ENCODE measurements at regions not wholly inside any gene's neighbourhood (a gene's known extent, or its start where the extent isn't known, plus 50 kb on each side); places are given as distances from the start of the nearest gene placed in this dataset.
A peak's percentile ranks its signal among the peaks of the same experiment; 100 is the strongest.
"Not testable (repeated sequence)": the region's sequence is repeated elsewhere in the genome, so short reads cannot be mapped to it uniquely, and the experiment has no call there.

DNA sequence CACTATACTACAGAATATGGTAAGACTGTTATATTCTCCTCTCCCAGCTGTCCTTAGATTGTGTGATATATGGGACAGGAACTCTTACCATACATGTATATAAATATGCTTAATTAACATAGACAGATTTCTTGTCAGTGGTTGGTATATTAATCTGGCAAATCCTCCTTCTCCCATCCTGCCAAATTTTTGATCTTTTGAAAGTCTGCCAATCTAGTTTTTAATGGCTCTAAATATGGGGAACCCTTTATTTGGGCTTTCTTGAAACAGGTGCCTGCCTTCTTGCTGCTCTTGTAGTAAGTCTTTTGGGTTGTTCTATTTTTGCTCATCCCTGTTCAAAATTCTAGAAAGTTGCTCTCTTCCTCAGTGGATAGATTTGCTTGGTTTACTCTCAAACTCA, 63.5 kb downstream of the SPATA31D1 start:
- DNase-seq: no peak

DNA sequence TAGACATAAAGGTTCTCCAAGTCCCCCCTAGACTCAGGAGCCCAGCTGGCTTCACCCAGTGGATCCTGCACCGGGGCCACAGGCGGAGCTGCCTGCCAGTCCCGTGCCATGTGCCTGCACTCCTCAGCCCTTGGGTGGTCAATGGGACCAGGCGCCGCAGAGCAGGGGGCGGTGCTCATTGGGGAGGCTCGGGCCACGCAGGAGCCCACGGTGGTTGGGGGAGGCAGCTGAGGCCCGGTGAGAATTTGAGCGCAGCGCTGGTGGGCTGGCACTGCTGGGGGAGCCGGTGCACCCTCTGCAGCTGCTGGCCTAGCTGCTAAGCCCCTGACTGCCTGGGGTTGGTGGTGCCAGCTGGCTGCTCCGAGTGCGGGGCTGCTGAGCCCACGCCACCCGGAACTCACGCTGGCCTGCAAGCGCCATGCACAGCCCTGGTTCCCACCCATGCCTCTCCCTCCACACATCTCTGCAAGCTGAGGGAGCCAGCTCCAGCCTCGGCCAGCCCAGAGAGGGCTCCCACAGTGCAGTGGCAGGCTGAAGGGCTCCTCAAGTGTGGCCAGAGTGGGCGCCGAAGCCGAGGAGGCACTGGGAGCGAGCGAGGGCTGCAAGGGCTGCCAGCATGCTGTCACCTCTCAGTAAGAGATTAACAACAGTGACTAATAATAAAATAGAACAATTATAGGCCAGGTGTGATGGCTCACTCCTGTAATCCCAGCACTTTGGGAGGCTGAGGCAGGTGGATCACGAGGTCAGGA, 65.9 kb downstream of the SPATA31D1 start:
- no peak for DNase-seq

DNA sequence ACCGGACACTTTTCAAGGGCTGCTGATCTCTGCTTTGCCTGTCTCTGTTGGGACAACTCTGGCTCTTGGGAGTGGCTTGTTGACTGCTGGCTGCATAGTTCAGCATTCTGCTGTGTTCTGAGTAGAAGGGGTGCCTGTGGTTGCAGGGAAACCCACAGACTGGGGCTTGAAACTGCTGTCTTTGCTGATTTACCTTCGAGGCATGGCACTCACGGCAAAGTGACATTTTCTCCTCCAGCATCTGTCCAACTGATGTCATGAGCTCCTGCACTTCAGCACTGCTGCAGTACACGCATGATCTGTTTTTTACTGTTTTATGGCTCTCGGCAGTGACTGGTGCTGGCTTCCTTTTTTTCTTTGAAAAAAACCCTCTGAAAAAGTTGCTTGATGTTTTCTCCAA, 69.2 kb downstream of the SPATA31D1 start:
- DNase-seq: no peak

DNA sequence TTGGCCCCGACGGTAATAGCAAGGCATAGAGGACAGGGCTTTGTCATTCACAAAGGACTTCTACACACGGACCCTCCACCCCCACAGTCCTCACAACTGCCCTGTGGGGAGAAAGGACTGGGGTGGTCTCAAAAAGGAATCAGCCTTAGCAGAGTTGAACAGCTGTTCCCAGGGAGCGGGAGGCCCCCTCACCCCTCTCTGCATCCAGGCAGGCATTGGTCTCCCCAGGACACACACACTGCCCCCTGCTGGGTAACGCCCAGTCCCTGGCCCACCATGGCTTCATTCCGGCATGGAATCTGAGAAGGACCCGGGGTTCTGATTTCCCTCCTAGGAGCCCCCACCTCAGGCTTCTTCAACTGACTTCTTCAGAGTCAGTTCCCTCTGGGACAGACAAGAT, 73.2 kb downstream of the SPATA31D1 start:
- not testable (repeated sequence) for DNase-seq

DNA sequence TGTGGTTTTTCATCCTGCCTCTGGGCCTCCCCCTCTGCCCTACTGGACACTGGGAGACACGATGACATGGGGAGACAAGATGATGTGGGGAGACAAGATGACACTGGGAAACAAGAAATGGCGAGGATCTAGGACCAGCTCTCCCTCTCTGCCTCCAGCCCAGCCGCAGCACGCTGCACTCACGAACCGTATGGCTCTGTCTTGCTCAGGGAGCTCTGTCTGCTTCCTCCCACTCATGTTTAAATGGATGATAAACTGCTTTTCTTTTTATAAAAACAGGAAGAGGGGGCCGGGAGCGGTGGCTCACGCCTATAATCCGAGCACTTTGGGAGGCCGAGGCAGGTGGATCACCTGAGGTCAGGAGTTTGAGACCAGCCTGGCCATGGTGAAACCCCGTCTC, 73.7 kb downstream of the SPATA31D1 start:
- DNase-seq: no peak

DNA sequence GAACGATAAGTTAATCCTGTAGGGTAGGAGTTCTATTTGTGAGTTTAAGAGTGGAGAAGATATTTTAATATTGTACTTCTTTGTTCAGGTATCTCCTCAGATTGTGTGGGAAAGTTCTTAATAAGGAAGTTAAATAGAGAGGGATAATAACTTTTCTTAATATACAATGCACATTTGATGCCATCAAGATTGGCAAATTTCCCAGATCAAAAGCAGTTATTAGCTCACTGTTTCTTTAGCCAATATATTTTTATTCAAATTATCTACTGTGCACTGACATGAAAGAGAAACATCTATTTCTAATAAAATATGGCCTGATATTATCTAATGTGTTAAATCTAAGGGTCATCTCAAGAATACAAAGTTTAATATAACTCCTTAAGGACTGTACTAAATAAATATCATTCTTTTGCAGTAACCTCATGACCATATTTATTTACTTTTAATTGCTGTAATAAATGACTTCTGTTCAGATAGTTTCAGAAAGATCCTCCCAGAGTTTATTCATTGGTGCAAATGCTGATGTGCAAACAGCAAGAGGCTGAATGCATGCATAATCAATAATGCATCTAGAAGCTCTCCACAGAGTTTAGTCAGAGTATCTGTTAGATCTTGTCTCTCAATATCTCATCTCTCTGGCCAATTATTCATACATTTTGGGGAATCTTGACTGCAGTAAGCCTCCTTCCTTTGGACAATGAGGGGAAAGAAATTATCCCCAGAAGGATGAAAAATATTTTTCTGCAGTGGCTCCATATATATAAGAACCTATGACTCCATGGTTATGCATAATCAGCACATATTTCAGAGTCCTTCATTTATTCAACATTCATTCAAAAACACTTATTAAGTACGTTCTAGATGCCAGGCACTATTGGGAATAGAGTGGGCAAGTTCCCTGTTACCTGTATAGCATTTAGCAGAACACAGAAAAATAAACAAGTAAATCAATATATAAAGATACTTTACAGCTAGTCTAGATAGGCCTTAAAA, 85.3 kb downstream of the SPATA31D1 start:
- no peak for DNase-seq

DNA sequence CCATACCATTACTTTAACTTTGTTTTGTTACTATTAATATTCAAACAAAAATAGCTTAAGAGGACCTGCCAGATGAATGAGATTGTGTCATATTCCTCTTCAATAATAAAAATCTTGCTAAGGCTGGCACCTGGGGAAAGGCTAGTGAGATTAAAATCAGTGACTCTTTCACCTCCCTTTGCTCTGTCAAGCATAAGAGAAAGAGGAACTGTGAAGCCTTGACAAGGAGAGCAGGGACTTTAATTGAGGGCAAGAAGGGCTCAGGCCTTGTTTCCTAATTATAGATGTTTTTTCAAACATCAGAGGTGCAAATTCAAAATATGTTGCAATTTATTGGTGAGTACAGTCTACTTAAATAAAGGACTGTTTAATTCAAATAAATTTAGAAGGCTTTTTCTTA, 91.7 kb downstream of the SPATA31D1 start:
- DNase-seq: no peak

DNA sequence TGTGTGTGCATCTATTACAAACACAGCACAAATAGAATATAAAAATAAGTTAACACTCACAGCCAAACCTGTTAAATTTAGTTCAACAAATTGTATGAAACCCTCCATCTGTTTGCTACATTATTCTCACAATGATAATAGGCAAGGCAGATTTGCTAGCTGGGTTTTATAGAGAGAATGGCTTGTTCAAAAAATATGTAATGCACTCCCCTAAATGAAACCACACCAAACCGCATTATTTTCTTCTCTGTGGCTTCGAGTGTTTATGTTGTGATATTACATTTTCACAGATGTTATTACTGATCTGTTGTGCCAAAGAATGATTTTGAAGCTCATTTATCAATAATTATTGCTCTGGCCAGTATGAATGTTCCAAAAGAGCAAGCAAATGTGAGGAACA, 92.9 kb downstream of the SPATA31D1 start:
- DNase-seq: no peak

DNA sequence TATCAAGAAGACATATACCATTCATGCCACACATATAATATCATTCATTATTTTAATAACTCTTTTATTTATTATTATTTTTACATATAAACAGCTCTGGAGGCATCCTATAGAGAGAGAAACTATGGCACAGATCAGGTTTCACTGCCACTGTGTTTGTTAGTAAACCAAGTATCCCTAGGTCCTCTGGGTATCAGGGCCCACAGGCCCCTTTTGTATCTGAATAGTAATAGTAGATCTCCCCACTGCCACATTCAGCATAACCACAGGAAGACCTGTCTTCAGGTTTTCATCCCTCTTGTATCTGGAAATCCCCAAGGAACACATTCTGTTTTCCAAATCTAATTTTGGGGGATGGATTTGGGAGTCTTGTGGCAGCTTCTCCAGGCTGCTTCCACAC, 94.0 kb downstream of the SPATA31D1 start:
- DNase-seq: no peak

DNA sequence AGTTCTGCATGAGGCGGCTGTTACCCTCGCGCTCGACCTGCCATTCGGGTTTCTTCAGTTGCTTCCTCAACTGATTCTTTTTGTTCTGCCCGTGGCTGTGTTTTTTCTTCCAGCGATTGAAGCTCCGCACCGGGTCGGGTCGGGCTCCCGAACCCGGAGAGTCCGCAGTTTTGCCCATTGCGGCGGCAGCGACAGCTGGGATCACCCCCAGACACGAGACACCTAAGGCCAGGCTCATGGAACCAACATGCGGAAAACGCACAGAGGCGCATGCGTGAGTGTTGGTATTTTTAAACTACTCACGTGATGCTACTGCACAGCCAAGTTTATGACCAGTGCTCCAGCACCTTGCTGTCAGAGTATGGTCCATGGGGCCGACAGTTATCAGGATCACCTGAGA, 100.0 kb downstream of the SPATA31D1 start:
- DNase-seq: no peak

DNA sequence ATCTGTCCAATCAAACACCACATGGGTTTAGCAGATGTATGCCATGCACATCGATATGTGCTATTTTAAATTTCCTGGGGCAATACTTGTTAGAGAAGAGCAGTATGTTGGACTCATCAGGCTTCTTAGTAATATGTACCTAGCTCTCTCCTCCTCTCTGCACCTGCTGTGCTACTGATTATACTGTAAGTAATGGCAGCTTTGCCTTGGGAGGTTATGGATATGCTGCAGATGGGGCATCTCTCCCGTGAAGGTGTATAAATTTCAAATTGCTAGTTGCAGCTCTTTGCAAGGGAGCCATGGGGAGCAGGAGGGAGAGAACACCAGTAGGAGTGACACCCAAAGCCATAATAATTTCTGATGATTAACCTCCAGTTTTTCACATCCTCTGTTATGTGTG, 101.5 kb downstream of the SPATA31D1 start:
- no peak for DNase-seq

DNA sequence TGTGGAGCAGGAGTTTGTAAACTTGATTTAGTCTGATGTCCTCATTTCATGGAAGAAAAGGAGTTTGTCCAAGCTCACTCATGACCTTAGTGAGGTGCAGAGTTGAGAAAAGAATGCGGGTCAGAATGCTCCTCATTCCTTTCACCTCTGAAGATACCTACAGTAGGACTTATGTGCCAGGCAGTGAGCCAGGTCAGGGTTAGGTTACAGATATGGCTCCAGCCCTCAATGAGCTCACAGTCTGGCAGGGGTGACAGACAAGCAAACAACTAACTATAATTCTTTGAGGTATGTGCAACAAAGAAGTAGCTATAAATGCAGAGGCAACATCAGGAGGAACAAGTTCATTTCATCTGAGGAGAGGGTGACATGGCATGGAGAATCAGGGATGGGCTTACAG, 102.5 kb downstream of the SPATA31D1 start:
- DNase-seq: no peak

DNA sequence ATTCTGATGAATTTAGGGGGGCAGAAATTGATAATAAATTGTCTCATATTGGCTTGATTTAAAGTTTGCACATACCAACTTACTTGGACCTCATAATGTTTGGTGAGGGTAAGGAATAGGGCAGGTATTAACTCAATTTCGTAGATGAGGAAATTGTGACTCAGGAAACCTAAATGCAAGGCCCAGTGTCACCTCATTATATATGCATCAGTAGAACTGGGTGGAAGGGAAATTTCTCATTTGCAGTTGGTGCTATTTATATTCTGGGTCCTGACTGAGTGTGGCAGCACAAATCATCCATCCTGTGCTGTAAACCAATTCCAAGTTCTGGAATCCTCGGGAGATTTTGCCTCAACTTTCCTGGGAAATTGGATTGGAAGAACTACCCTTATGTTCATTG, 103.0 kb downstream of the SPATA31D1 start:
- DNase-seq: no peak

DNA sequence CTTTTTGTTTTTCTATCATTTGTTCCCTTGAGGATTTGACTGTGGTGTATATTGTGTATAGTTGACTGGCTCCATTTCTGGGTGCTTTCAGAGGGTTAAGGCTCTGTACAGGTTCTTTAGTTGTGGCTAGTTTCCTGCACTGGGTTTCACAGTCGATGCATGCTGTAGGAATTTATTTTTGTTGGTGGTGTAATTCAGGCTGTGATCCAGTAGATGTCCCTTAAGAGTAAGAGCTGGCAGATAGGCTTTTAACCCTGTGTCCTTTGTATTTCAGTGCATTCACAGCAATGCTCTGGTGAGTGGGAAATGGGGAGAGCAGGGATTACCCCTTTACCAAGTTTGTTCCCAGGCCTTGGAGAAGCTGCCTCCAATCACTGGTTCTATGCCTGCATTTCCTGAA, 112.9 kb downstream of the SPATA31D1 start:
- peak; percentile 9 for DNase-seq

DNA sequence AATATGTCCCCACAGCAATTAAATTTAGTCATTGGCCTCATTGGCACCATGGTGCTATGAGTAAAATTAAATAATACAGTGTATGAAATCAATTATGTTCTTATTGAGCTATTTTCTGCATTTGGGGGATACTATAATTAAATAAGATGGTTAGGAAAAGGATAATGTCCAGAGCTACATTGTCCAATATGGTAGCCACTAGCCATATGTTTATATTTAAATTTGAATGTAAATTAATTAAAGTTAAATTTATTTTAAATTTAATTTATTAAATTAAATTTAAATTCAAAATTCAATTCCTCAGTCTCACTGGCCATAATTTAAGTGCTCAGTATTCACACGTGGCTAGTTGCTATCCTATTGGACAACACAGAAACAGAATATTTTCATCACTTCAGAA, 115.7 kb downstream of the SPATA31D1 start:
- no peak for DNase-seq

DNA sequence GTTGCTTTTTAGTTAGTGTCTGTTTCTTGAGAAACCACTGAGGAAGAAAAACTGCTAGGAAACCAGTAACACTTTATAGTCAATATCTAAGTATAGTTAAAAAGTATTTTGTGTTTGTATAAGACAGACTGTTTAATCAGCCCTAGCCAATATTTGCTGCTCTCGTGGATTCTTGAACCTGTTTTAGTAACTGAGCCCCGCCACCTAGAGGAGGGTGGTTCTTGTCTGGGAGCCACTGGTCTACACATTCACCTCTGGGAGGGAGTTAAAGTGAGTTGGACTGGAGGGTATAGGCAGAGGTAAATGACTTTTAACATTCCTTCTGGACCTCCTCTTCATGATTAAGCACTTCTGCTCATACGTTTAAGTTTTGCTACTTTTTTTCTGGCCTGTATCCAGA, 117.2 kb downstream of the SPATA31D1 start:
- no peak for DNase-seq

DNA sequence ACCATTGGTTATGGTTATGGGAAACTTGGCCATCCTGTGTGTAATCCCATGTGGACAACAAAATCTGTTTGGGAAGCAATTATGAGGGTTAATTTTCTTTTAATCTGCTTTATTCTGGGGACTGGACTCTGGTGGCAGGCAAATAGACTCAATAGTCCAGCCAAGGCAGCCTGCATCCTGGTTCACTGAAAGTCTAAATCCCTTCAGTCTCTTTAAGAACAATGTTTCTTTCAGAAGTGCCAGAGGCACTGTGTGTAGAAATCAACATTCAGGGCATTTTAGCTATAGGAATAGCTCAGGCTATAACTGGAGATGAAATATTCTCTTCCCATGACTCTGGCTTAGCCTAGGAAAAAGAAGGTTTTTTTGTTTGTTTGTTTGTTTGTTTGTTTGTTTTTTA, 118.0 kb downstream of the SPATA31D1 start:
- DNase-seq: no peak

DNA sequence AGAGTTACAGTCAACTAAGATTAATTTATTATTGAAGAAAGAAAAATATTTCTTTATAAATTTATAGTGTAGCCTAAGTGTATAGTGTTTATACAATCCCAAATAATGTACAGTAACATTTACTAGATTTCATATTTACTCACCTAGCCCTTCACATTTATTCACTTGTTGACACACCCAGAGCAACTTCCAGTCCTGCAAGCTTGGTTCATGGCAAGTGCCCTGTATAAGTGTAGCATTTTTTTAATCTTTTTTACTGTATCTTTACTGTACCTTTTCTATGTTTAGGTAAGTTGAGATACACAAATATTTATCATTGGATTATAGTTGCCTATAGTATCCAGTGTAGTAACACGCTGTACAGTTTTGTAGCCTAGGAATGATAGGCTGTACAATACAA, 119.9 kb downstream of the SPATA31D1 start:
- no peak for DNase-seq

DNA sequence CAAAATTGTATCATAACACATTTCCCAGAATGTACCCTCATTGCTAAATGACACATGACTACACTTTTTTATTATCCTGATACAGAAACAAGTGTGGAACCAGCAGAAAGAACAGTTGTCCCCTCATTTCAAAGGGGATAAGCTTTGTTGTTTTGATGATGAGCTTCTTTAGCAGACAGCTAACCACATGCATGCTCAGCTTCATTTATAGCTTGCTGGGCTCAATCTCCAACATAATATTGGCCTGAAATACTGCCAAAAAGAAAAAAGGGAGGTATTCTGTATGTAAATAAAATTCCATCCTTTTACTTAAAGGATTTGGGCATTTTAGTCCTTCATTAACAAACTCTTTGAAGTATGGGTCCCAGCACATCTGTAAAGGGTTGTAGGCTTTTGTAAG, 120.4 kb downstream of the SPATA31D1 start:
- DNase-seq: no peak

DNA sequence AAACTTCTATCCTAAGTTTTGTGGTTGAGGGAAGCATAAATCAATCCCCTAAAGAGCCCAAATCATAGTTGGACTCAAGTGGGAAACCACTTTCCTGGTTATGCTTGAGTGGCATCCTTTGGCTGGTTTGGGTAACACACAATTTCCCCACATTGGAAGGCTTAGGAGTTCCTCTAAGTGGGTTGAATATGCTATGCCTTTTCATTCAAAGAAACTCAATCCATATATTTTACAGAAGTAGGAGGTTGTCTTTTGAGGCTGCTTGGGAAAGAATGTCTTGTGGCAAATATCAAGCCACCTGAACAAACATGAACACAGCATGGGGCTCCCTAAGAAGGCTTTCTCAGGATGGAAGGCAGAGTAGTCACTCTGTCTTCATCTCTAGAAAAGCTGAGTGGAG, 121.1 kb downstream of the SPATA31D1 start:
- no peak for DNase-seq

DNA sequence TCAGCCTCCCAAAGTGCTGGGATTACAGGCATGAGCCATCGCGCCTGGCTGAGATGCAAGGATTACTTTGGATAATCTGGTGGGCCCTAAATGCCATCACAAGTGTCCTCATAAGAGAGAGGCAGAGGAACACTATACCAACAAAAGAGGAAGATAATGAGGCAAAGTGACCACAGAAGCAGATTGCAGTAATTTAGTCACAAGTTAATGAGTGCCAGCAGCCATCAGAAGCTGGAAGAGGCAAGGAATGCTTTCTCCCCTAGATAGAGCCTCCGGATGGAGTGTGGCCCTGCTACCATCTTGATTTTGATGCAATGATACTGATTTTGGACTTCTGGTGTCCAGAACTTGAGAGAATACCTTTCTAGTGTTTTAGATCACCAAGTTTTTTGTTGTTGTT, 122.3 kb downstream of the SPATA31D1 start:
- DNase-seq: no peak

DNA sequence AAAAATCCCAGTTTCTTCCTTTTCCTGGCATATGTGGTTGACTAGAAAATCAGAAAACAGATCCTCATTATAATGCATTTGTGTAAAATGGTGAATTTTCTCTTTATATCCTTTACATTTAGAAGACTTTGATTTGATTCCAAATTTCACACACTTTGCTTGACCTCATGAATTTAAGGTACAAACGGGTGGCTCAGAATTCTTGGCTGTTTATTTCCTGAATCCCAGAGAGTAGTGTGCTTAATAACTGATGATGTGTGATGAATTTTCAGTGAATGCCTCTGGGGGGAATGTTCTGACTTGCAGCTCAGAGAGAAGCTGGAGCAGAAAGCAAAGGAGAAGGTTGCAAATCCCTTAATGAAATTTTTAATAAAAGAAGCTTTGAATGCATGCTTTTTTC, 126.8 kb downstream of the SPATA31D1 start:
- no peak for DNase-seq

DNA sequence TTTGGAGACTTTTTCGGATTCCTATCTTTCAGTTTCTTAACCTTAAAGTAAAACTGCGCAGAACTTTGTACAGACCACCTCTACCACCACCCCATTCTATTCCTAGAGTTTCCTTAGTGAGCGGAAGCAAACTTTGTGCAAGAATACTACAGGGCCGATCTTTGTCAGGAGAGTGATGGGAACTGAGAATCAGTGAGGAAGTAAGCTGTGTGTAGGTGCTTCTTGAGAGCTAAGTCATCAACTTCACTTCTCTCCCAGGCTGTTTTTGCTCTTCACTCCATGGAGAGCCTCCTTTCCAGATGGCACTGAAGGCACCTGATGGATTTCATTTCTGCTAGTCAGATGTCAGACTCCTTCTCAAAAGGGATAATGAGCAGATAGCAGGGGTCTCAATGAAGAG, 127.3 kb downstream of the SPATA31D1 start:
- DNase-seq: no peak

DNA sequence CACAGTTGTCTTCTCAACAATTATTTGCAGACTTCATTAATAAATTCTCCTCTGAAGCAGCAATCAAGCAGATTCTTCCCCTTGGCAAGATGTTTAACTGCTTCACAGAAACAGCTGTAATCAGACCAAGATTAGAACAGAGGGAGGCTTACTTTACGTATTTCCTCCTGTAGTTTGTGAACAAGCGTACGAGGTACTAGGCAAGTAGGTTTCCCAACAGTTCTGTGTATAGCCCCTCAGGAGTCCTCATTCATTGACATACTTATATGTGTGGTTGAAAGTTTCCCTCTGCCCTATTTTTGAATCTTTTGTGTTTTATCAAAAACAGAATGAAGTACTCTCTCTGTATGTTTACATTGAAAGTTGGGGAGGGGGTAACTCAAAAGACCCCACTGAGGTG, 128.0 kb downstream of the SPATA31D1 start:
- no peak for DNase-seq
